Astrocyte (in vitro differentiated cells and primary cell): ENCODE measurements at regions not wholly inside any gene's neighbourhood (a gene's known extent, or its start where the extent isn't known, plus 50 kb on each side); places are given as distances from the start of the nearest gene placed in this dataset.

Experiments used
- DNase-seq: peaks from one replicate; pipeline ENCODE4 v3.0.0-alpha.2; 2010; ENCODE audit warnings: low read depth
- FAIRE-seq: peaks from 2 replicates; lab custom pipeline; 2011; peaks lifted over from hg19 to GRCh38; lab: Jason Lieb, UNC
- H2AFZ ChIP-seq: 2 replicates; pipeline ENCODE4 v1.6.0; 2012; ENCODE audit warnings: low read depth, low read length, inconsistent platforms
- H3K27ac ChIP-seq: 2 replicates; pipeline ENCODE4 v1.5.1; 2011; ENCODE audit warnings: low read depth, low read length, inconsistent platforms
- H3K27me3 ChIP-seq: 2 replicates; pipeline ENCODE4 v1.6.0; 2011; ENCODE audit warnings: low read length, inconsistent platforms; ENCODE audit not compliant: insufficient read depth
- H3K36me3 ChIP-seq: 2 replicates; pipeline ENCODE4 v1.5.1; 2011; ENCODE audit warnings: low read length, inconsistent platforms; ENCODE audit not compliant: insufficient read depth
- H3K4me1 ChIP-seq: 2 replicates; pipeline ENCODE4 v1.5.1; 2011; ENCODE audit warnings: low read length, inconsistent platforms; ENCODE audit not compliant: insufficient read depth
- H3K4me2 ChIP-seq: 2 replicates; pipeline ENCODE4 v1.6.0; 2012; ENCODE audit warnings: low read length, inconsistent platforms
- H3K4me3 ChIP-seq: 2 replicates; pipeline ENCODE4 v1.5.1; 2011; ENCODE audit warnings: low read depth, mild to moderate bottlenecking, low read length, inconsistent platforms; ENCODE audit not compliant: insufficient read depth
- H3K79me2 ChIP-seq: 2 replicates; pipeline ENCODE4 v1.6.0; 2012; ENCODE audit warnings: mild to moderate bottlenecking, low read length, inconsistent platforms; ENCODE audit not compliant: insufficient read depth
- H3K9ac ChIP-seq: 2 replicates; pipeline ENCODE4 v1.6.0; 2012; ENCODE audit warnings: mild to moderate bottlenecking, low read length, inconsistent platforms
- H3K9me3 ChIP-seq: 2 replicates; pipeline ENCODE4 v1.5.1; 2012; ENCODE audit warnings: low read depth, mild to moderate bottlenecking, low read length, inconsistent platforms; ENCODE audit not compliant: insufficient read depth
- H4K20me1 ChIP-seq: 2 replicates; pipeline ENCODE4 v1.6.0; 2012; ENCODE audit warnings: low read length, inconsistent platforms; ENCODE audit not compliant: insufficient read depth
- H3K27ac Mint-ChIP-seq: one replicate; pipeline ENCODE4 v1.8.0; 2021; ENCODE audit warnings: mild to moderate bottlenecking, mixed read lengths; ENCODE audit not compliant: unreplicated experiment
- H3K27me3 Mint-ChIP-seq: one replicate; pipeline ENCODE4 v1.8.0; 2021; ENCODE audit warnings: low read depth, mixed read lengths; ENCODE audit not compliant: unreplicated experiment
- H3K36me3 Mint-ChIP-seq: one replicate; pipeline ENCODE4 v1.8.0; 2021; ENCODE audit warnings: low read depth, mixed read lengths; ENCODE audit not compliant: unreplicated experiment
- H3K4me1 Mint-ChIP-seq: one replicate; pipeline ENCODE4 v1.8.0; 2021; ENCODE audit warnings: low read depth, mixed read lengths; ENCODE audit not compliant: unreplicated experiment
- H3K4me3 Mint-ChIP-seq: one replicate; pipeline ENCODE4 v1.8.0; 2021; ENCODE audit warnings: mild to moderate bottlenecking, moderate library complexity, mixed read lengths; ENCODE audit not compliant: unreplicated experiment
- H3K9me3 Mint-ChIP-seq: one replicate; pipeline ENCODE4 v1.8.0; 2021; ENCODE audit warnings: mild to moderate bottlenecking, mixed read lengths; ENCODE audit not compliant: unreplicated experiment
- CTCF ChIP-seq: IDR thresholded peaks from 2 replicates; pipeline ENCODE4 v1.5.1; 2011; ENCODE audit warnings: low read depth, mild to moderate bottlenecking, inconsistent platforms, low read length, moderate library complexity; ENCODE audit not compliant: insufficient read depth
- EZH2 ChIP-seq: IDR thresholded peaks from 2 replicates; pipeline ENCODE4 v1.6.1; 2012; ENCODE audit warnings: mild to moderate bottlenecking, low read length, inconsistent platforms; ENCODE audit not compliant: insufficient read depth

GRCh38 chr11:131299598-131300438 is 70.6 kb upstream of the NTM start:
- no peaks in the 10 kb centered on the region for H3K9me3 ChIP-seq
- no peak overlapping the region for H3K9ac ChIP-seq
- H3K79me2 ChIP-seq = no peaks in the 10 kb centered on the region
- no peak overlapping the region for H3K27ac Mint-ChIP-seq
- H3K36me3 Mint-ChIP-seq = peaks cover 2% of the 10 kb centered on the region
- peaks cover 26% of the 10 kb centered on the region for H3K27me3 Mint-ChIP-seq
- H3K4me3 Mint-ChIP-seq = no peak overlapping the region
- no peak overlapping the region for H3K27ac ChIP-seq
- peak overlapping the region; percentile 23 for H2AFZ ChIP-seq
- H3K4me1 Mint-ChIP-seq = peaks cover 39% of the 10 kb centered on the region
- peak overlapping the region; percentile 71 for H3K4me2 ChIP-seq
- H3K4me1 ChIP-seq = peaks cover 11% of the 10 kb centered on the region
- no peak for TF ChIP-seq CTCF
- no peak for TF ChIP-seq EZH2
- FAIRE-seq (no peak), DNase-seq (no peak)
- peaks cover 2% of the 10 kb centered on the region for H3K9me3 Mint-ChIP-seq
- no peaks in the 10 kb centered on the region for H4K20me1 ChIP-seq
- H3K27me3 ChIP-seq = peaks cover 8% of the 10 kb centered on the region
- no peaks in the 10 kb centered on the region for H3K36me3 ChIP-seq
- H3K4me3 ChIP-seq = no peak overlapping the region

DNA sequence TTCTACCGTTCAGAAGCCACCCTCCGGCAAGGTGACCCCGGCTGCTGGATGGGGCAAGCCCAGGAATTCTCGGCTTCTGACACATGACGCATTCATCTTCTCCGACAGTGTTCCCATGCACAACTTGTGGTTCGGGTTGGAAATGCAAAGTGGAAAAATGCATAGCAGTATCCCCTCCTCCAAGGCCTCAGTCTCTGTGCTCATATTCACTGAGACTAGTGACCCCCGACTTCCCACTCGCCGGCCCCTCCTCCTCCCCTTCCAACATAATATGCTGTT is 70.0 kb upstream of the NTM start:
- no peaks in the 10 kb centered on the region for H3K9me3 ChIP-seq
- no peak for FAIRE-seq
- H3K36me3 ChIP-seq = no peaks in the 10 kb centered on the region
- Mint-ChIP-seq H3K4me3 (no peak overlapping the region), H3K27ac (peak overlapping the region; percentile 36), H3K27me3 (peaks cover 26% of the 10 kb centered on the region), H3K4me1 (peaks cover 41% of the 10 kb centered on the region), H3K36me3 (peaks cover 2% of the 10 kb centered on the region), H3K9me3 (peaks cover 2% of the 10 kb centered on the region)
- peak; percentile 26 for DNase-seq
- H2AFZ ChIP-seq = peak overlapping the region; percentile 23
- H3K79me2 ChIP-seq = no peaks in the 10 kb centered on the region
- peak; percentile 14 for TF ChIP-seq CTCF
- TF ChIP-seq EZH2 = no peak
- no peak overlapping the region for H3K4me3 ChIP-seq
- H3K4me1 ChIP-seq = peaks cover 11% of the 10 kb centered on the region
- peaks cover 8% of the 10 kb centered on the region for H3K27me3 ChIP-seq
- H3K27ac ChIP-seq = no peak overlapping the region
- peak overlapping the region; percentile 71 for H3K4me2 ChIP-seq
- no peak overlapping the region for H3K9ac ChIP-seq
- H4K20me1 ChIP-seq = no peaks in the 10 kb centered on the region

DNA sequence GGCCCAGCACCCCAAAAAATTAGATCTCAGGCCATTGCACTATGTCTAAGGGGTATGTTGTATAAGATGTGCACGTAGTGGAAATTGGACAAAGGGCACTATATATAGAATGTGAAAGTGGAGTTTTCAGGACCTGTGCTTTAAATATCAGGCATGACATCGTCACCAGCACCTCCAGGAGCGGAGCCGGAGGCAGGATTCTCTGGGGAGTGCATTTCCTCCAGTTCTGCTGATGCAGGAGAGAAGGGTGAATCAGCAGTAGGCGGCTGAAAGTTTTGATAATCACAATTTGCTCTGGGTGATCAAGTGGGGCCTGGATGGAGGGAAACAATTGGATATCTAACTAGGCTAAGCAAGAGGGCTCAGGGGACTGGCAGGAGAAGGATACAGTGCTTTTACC is 69.1 kb upstream of the NTM start:
- DNase-seq (no peak), FAIRE-seq (no peak)
- Histone ChIP-seq H3K4me3 (no peak overlapping the region), H3K9ac (no peak overlapping the region), H3K4me1 (peaks cover 13% of the 10 kb centered on the region), H3K79me2 (no peaks in the 10 kb centered on the region), H4K20me1 (no peaks in the 10 kb centered on the region), H2AFZ (no peak overlapping the region), H3K36me3 (no peaks in the 10 kb centered on the region), H3K4me2 (peak overlapping the region; percentile 18), H3K27me3 (peaks cover 8% of the 10 kb centered on the region), H3K27ac (no peak overlapping the region), H3K9me3 (no peaks in the 10 kb centered on the region)
- Mint-ChIP-seq H3K36me3 (no peaks in the 10 kb centered on the region), H3K27me3 (peaks cover 18% of the 10 kb centered on the region), H3K4me1 (peaks cover 47% of the 10 kb centered on the region), H3K4me3 (no peak overlapping the region), H3K9me3 (peaks cover 2% of the 10 kb centered on the region), H3K27ac (no peak overlapping the region)
- no peak for TF ChIP-seq EZH2
- no peak for TF ChIP-seq CTCF
